Ectodermal cell (in vitro differentiated cells): ENCODE measurements at regions not wholly inside any gene's neighbourhood (a gene's known extent, or its start where the extent isn't known, plus 50 kb on each side); places are given as distances from the start of the nearest gene placed in this dataset.

Experiments used
- H3K27ac ChIP-seq: 2 replicates; pipeline ENCODE4 v1.7.0; 2013; ENCODE audit warnings: mild to moderate bottlenecking, low read depth, low read length; ENCODE audit not compliant: insufficient read depth, poor library complexity, severe bottlenecking
- H3K27me3 ChIP-seq: 2 replicates; pipeline ENCODE4 v1.7.0; 2013; ENCODE audit warnings: mild to moderate bottlenecking, low read length; ENCODE audit not compliant: insufficient read depth, control insufficient read depth, poor library complexity, severe bottlenecking
- H3K36me3 ChIP-seq: one replicate; pipeline ENCODE4 v1.7.0; 2013; ENCODE audit warnings: low read length; ENCODE audit not compliant: control insufficient read depth, insufficient read depth
- H3K4me1 ChIP-seq: one replicate; pipeline ENCODE4 v1.7.0; 2013; ENCODE audit warnings: low read length; ENCODE audit not compliant: control insufficient read depth, insufficient read depth
- H3K4me3 ChIP-seq: 2 replicates; pipeline ENCODE4 v1.7.0; 2013; ENCODE audit warnings: low read depth, low read length, control low read depth; ENCODE audit not compliant: insufficient read depth
- H3K9me3 ChIP-seq: 2 replicates; pipeline ENCODE4 v1.7.0; 2013; ENCODE audit warnings: mild to moderate bottlenecking, low read length, moderate library complexity; ENCODE audit not compliant: control insufficient read depth
- WGBS, 2 experiments: methylation state at CpG; one replicate each; pipeline ENCODE4 v1.1.7; 2013; ENCODE audit warnings: missing lambda C conversion rate in 2 of 2; 5-methylcytosine and 5-hydroxymethylcytosine counted together

DNA sequence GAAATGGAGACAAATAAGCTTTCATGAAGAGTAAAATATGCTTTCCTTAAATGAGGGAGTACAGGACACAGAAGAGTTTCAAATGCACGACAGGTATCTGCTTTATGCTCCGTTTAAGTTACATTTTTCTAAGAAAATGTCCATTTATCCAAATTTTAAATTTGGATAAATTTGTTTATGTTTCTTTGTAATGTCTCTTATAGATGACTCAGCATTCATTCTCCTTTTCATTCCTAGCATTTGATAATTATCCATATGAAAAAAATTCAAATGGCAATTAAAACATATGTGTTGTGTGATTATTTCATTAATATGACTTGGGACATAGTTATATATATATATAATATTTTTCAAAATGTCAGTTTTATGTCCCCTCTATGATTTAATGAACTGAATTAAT, 1449.3 kb downstream of the SLITRK1 start:
- WGBS, 2 experiments = 100% methylated on average over 1 of the region's 2 CpGs
- no peaks in the 10 kb centered on the region for H3K36me3 ChIP-seq
- no peaks in the 10 kb centered on the region for H3K27me3 ChIP-seq
- no peaks in the 10 kb centered on the region for H3K9me3 ChIP-seq
- H3K4me1 ChIP-seq = no peaks in the 10 kb centered on the region
- no peak overlapping the region for H3K4me3 ChIP-seq
- no peak overlapping the region for H3K27ac ChIP-seq

DNA sequence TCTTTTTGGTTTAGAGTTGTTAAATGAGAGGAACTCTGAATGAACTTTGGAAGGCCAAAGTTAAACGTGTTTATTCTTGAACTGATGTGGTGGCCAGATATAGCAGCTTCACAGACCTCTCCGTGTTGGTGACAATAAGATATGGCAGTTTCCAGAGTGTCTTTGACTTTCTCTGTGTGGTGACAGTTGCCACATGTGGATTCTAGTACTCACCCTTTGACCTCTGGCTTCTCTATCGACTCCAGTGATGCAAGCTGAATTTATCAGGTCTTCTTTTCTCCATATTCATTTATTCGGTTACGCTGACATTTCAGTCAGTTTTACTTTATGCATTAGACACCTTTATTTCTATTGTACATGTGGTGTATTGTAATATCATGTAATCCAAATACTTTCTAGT, 1469.5 kb downstream of the SLITRK1 start:
- H3K36me3 ChIP-seq = no peaks in the 10 kb centered on the region
- H3K27me3 ChIP-seq = no peaks in the 10 kb centered on the region
- no peak overlapping the region for H3K27ac ChIP-seq
- no peaks in the 10 kb centered on the region for H3K9me3 ChIP-seq
- H3K4me3 ChIP-seq = no peak overlapping the region
- WGBS, 2 experiments = 82 to 95% methylated on average over 3 to 5 of the region's 5 CpGs
- no peaks in the 10 kb centered on the region for H3K4me1 ChIP-seq

DNA sequence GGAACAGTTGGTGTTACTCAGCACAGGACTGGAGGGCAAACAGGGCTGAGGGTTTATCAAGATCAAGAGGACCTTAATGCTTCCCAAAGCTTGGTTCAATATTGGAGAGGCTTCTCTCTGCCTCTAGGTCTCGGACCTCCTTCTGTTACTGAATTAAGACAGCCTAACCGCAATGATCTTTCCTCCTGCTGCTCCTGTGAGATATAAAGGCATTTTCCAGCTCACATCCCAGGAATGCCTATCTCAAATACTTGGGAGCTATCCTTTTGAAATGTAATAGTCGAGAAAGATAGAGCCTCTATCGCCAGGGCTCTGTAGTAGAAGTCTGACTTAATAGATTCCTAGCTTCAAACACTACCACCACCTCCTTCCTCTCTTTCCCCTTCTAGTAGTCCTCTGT, 1475.0 kb downstream of the SLITRK1 start:
- WGBS, 2 experiments = 92 to 93% methylated on average over 4 of the region's 4 CpGs
- H3K27ac ChIP-seq = no peak overlapping the region

DNA sequence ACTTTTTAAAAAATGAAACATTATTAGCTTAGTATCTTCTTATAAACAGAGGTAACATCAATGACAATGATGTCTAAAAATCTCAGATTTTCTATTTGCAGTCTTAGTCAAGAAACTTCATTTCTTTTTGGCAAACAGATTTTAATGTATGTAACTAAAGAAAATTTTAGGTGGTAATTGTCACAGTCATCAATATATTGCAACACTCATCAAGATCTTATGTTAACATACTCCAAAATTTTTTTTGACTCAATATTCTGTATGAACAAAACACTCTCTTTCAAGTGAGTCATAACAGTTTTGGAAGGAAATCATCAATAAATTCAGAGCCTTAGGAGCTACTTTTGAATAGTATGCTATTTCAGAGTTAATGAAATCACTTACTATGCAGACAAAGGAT, 1507.6 kb downstream of the SLITRK1 start:
- Histone ChIP-seq H3K9me3 (no peaks in the 10 kb centered on the region), H3K27me3 (no peaks in the 10 kb centered on the region), H3K4me1 (no peaks in the 10 kb centered on the region), H3K4me3 (no peak overlapping the region), H3K36me3 (no peaks in the 10 kb centered on the region), H3K27ac (no peak overlapping the region)

More for the DNA sequence above, 1475.0 kb downstream of the SLITRK1 start:
- H3K4me1 ChIP-seq = no peaks in the 10 kb centered on the region
- H3K9me3 ChIP-seq = no peaks in the 10 kb centered on the region
- H3K4me3 ChIP-seq = no peak overlapping the region
- H3K27me3 ChIP-seq = no peaks in the 10 kb centered on the region
- H3K36me3 ChIP-seq = no peaks in the 10 kb centered on the region

DNA sequence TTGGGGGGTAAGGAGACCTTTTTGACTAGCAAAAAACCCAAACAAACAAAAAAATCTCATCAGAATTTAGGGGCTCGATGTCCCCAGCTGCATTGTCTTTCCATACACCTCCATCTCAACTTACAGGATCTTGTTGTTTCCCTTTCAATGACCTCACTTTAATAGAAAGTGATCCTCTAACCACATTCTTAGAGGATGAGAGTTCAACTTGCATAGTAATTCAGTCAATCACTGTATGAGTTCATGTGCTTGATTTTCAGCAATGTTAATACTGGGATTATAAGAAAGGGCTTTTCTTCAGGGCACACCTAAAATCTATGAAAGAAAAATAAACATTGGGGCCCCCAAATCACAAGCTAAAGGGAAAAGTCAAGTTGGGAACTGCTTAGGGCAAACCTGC, 1512.0 kb downstream of the SLITRK1 start:
- 88 to 94% methylated on average over 1 of the region's 1 CpG for WGBS, 2 experiments
- Histone ChIP-seq H3K27me3 (no peaks in the 10 kb centered on the region), H3K27ac (no peak overlapping the region), H3K9me3 (no peaks in the 10 kb centered on the region), H3K36me3 (no peaks in the 10 kb centered on the region), H3K4me3 (no peak overlapping the region), H3K4me1 (no peaks in the 10 kb centered on the region)

DNA sequence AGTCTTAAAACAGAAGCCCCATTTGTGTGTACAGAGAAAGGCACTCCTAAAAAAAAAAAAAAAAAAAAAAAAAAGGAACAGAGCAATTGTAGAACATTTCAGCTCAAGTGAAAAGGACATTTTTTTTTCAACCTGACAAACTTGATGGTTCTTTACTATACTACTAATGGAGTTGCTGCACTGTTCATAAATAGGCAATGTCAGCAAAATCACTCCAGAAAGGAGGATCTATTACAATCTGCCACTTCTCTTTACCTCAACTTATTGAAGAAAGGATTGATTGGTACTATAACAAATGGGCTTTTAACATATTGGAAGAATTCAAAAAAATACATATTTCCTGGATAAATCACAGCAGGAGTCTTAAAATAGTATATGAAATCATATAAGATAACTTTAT, 1517.7 kb downstream of the SLITRK1 start:
- Histone ChIP-seq H3K27ac (no peak overlapping the region), H3K4me1 (no peaks in the 10 kb centered on the region), H3K4me3 (no peak overlapping the region), H3K36me3 (no peaks in the 10 kb centered on the region), H3K27me3 (no peaks in the 10 kb centered on the region), H3K9me3 (no peaks in the 10 kb centered on the region)

DNA sequence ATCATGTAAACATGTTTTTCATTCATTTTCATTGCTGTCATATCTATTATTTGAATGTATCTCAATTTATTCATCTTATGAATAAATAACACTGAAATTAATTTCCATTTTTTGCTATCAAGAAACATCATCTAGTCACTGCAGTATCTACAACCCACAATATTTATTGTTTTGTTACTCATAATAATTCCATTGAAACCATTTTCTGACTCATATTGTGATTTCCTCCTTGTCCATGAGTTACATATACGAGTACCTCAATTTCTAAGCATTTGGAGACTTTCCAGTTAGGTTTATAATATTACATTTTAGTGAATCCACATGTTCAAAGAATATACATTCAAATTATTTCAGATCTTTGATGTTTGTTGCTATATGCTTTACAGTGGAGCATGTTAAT, 1524.0 kb downstream of the SLITRK1 start:
- Histone ChIP-seq H3K9me3 (no peaks in the 10 kb centered on the region), H3K4me3 (no peak overlapping the region), H3K27me3 (no peaks in the 10 kb centered on the region), H3K36me3 (no peaks in the 10 kb centered on the region), H3K27ac (no peak overlapping the region), H3K4me1 (no peaks in the 10 kb centered on the region)
- WGBS, 2 experiments = 90% methylated on average over 1 of the region's 1 CpG; no CpG with 5 or more reads in 1 of the 2 experiments

DNA sequence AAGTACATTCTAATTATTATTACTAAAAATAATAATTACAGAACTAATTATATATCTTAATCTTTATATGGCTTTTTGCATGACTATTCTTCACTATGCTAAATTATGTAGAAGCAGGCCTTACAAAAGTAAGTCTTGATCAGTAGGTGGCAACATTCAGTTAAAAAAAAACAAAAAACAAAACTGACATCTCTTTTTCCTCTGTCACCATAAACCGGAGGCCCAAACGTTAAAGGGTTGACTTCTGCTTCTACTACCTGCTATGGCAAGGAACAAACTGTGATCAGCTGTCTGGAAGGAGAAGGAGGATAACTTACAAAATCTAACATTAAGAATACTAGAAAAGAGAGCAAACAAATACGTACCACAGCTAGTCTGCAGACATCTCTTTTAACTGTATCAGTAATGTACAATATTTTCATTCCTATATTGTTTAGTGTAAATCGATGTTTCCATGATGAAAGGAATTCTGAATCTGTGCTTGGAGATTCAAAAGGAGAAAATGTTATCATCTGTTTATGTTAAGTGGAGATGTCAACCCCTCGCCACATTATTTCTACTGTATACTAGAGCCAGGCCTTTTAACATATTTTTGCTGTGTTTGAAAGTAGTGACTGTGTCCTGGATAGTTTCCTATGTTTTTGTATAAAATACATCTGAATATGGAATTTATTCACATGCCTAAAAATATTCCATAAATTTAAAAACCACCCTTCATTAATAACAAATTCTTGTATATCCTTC, 1525.4 kb downstream of the SLITRK1 start:
- 69 to 77% methylated on average over 2 to 4 of the region's 5 CpGs for WGBS, 2 experiments
- no peak overlapping the region for H3K27ac ChIP-seq
- no peaks in the 10 kb centered on the region for H3K4me1 ChIP-seq
- no peaks in the 10 kb centered on the region for H3K36me3 ChIP-seq
- no peaks in the 10 kb centered on the region for H3K9me3 ChIP-seq
- H3K27me3 ChIP-seq = no peaks in the 10 kb centered on the region
- H3K4me3 ChIP-seq = no peak overlapping the region

DNA sequence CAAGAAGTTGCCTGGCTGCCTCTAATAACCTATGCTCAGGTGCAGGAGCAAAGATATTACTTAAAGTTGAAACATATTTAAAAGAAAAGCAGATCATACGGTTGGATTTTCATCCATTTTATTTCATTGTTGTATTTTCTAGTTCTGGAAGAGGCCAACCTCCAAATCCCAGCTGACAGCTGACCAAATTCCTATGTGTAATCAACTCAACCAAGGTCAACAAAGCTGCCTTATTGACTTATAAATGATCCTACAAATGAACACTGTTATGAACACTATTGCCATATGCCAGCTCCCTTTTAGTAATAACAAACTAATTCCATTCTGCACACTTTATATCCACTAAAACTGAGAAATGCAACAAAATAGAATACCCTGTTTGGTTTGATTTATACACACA, 1537.4 kb downstream of the SLITRK1 start:
- no peak overlapping the region for H3K4me3 ChIP-seq
- H3K9me3 ChIP-seq = no peaks in the 10 kb centered on the region
- no peaks in the 10 kb centered on the region for H3K4me1 ChIP-seq
- WGBS, 2 experiments = 91 to 100% methylated on average over 1 of the region's 1 CpG
- H3K27me3 ChIP-seq = no peaks in the 10 kb centered on the region
- H3K27ac ChIP-seq = no peak overlapping the region
- no peaks in the 10 kb centered on the region for H3K36me3 ChIP-seq

DNA sequence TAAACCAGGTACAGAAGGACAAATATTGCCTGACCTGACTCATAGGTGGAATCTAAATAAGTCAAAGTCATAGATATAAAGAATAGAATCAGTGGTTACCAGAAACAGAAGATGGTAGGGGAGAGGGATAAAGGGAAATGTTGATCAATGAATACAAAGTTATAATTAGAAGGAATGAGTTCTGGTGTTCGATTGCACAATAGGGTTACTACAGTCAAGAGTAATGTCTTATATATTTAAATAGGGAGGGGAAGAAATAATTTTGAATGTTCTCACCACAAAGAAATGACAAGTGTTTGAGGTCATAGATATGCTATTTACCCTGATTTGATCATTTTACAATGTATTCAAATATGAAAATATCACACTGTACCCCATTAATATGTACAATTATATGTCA, 1541.2 kb downstream of the SLITRK1 start:
- Histone ChIP-seq H3K4me3 (no peak overlapping the region), H3K27ac (no peak overlapping the region), H3K36me3 (no peaks in the 10 kb centered on the region), H3K9me3 (no peaks in the 10 kb centered on the region), H3K27me3 (no peaks in the 10 kb centered on the region), H3K4me1 (no peaks in the 10 kb centered on the region)
- 84 to 92% methylated on average over 1 of the region's 1 CpG for WGBS, 2 experiments

DNA sequence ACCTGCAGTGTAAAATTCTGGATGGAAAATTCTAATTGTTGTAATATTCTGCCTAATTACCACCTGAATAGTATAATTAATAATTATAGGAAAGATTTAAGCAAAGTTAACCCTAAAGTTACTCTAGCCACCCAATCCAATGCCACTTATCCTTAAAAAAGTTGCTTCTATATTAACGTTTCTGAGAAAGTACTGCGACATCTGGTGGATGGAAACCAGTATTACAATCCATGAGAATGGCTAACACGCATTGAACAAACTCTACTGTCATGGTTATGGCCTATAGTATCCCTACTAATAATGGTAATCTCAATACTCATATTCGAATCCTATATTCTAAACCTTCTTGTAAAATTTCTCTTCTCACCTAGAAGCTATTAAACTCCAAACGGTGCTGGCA, 1551.8 kb downstream of the SLITRK1 start:
- WGBS, 2 experiments = 75 to 78% methylated on average over 5 of the region's 5 CpGs
- no peak overlapping the region for H3K27ac ChIP-seq
- H3K4me1 ChIP-seq = no peaks in the 10 kb centered on the region
- no peaks in the 10 kb centered on the region for H3K27me3 ChIP-seq
- H3K9me3 ChIP-seq = no peaks in the 10 kb centered on the region
- H3K4me3 ChIP-seq = no peak overlapping the region
- H3K36me3 ChIP-seq = no peaks in the 10 kb centered on the region
